Central memory CD8-positive, alpha-beta T cell (primary cell): ENCODE measurements at regions not wholly inside any gene's neighbourhood (a gene's known extent, or its start where the extent isn't known, plus 50 kb on each side); places are given as distances from the start of the nearest gene placed in this dataset.

Experiments
- ATAC-seq: fragments of 150-1000 bp; cut with Tn5 transposase; replicated peaks from 2 replicates; pipeline ENCODE4 v1.10.0; 2022; ENCODE audit warnings: mild to moderate bottlenecking, moderate FRiP score, moderate number of reproducible peaks; ENCODE audit not compliant: poor library complexity, severe bottlenecking; ENCODE audit errors: extremely low read depth
- DNase-seq, 2 donors: peaks; one replicate each; pipeline ENCODE4 v3.0.0; 2021; ENCODE audit warnings: low spot score in 2 of 2
- H3K27ac Mint-ChIP-seq: one replicate; pipeline ENCODE4 v1.8.0; 2022; ENCODE audit warnings: low read depth, mild to moderate bottlenecking, moderate library complexity, mixed read lengths
- H3K27me3 Mint-ChIP-seq: one replicate; pipeline ENCODE4 v1.8.0; 2022; ENCODE audit warnings: mixed read lengths
- H3K36me3 Mint-ChIP-seq: one replicate; pipeline ENCODE4 v1.8.0; 2022; ENCODE audit warnings: mild to moderate bottlenecking, moderate library complexity, mixed read lengths; ENCODE audit not compliant: insufficient read depth
- H3K4me1 Mint-ChIP-seq: one replicate; pipeline ENCODE4 v1.8.0; 2022; ENCODE audit warnings: mixed read lengths
- H3K4me3 Mint-ChIP-seq: one replicate; pipeline ENCODE4 v1.8.0; 2022; ENCODE audit warnings: mild to moderate bottlenecking, moderate library complexity, mixed read lengths
- H3K9me3 Mint-ChIP-seq: one replicate; pipeline ENCODE4 v1.8.0; 2022; ENCODE audit warnings: mixed read lengths

DNA sequence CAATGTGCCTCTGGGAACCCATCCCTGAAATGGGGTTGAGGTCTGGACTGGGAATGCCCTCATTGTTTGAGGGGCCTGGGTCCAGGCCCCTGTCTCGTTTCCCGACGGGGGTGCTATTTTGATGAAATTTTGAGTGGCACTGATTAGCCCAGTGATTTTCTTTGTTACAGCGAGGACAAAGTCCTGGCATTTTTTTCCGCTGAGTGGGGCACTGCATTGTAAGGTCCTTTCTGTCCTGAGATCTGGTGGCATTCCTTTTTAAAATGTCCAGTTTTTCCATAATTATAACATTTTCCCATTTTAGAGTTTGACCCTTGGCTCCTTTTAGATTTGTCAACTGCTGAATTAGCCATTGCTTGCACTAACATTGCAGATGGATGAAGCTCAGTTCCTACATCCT lies 69.7 kb upstream of the INCENP start:
- Mint-ChIP-seq H3K36me3 (peaks cover under 1% of the 10 kb centered on the region), H3K4me1 (no peaks in the 10 kb centered on the region), H3K9me3 (no peaks in the 10 kb centered on the region), H3K27me3 (peaks cover 32% of the 10 kb centered on the region), H3K27ac (no peak overlapping the region), H3K4me3 (no peak overlapping the region)
- ATAC-seq (no peak), DNase-seq (no peak)

DNA sequence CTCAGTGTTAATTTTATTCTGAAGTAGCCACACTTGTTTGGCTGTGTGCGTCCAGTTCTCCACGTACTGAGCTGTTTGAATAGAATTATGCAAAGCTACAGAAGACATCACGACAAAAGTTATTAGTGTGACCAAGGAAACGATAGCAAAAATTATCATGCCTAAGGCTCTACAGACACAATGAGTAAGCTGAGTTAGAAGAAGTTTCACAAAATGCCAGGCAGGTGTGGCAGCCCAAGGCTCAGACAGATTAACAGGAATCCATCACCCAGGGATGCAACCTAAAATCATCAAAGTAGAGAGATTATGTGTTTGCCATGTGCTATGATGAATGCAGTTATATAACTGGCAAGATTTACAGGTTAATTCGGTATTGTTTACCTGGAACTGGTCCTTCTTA lies 73.1 kb upstream of the INCENP start:
- no peak overlapping the region for H3K27ac Mint-ChIP-seq
- peaks cover 58% of the 10 kb centered on the region for H3K27me3 Mint-ChIP-seq
- no peaks in the 10 kb centered on the region for H3K4me1 Mint-ChIP-seq
- H3K36me3 Mint-ChIP-seq: no peaks in the 10 kb centered on the region
- no peaks in the 10 kb centered on the region for H3K9me3 Mint-ChIP-seq
- DNase-seq: no peak
- ATAC-seq: no peak
- H3K4me3 Mint-ChIP-seq: no peak overlapping the region

DNA sequence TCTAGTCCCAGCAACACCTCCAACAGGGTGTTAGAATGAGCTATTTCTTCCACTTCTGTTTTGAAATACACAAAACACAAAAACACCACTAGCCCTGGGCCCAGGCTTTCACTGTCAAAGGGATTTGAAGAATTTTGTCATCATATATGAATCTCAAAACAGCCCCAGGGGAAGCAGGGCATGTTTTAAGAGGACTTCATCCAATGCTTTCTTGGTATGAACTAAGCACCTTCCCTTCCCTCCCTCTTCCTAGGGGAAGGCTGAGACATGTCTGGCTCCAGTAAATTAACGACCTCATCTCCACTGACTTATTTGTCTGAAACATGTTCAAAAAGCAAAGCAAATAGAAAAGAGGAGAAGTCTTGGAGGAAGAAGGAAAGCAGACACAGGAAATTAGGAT lies 75.7 kb upstream of the INCENP start:
- Mint-ChIP-seq H3K4me1 (no peaks in the 10 kb centered on the region), H3K9me3 (no peaks in the 10 kb centered on the region), H3K27ac (no peak overlapping the region), H3K27me3 (peaks cover 67% of the 10 kb centered on the region), H3K36me3 (no peaks in the 10 kb centered on the region), H3K4me3 (no peak overlapping the region)
- ATAC-seq (no peak), DNase-seq (no peak)

DNA sequence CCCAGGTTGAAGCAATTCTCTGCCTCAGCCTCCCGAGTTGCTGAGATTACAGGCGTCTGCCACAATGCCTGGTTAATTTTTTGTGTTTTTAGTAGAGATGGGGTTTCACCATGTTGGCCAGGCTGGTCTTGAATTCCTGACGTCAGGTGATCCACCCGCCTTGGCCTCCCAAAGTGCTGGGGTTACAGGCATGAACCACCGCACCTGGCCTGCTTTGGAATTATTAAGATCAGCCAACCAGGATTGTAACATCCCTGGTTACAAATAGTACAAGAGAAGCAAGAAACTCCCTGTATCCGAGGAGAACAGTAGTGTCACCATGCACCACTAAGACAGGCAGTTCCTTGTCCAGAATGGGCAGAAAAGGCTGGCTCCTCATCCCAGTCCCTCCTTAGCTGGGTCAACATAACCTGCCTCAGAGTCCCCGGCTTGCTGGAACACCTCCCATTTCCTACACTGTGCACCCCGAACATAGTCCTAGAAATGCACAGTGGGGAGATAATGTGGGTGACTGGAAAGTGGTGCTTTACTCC lies 77.2 kb upstream of the INCENP start:
- Mint-ChIP-seq H3K36me3 (no peaks in the 10 kb centered on the region), H3K27me3 (peaks cover 66% of the 10 kb centered on the region), H3K4me1 (no peaks in the 10 kb centered on the region), H3K9me3 (no peaks in the 10 kb centered on the region), H3K4me3 (no peak overlapping the region), H3K27ac (no peak overlapping the region)
- no peak for DNase-seq
- ATAC-seq: no peak

DNA sequence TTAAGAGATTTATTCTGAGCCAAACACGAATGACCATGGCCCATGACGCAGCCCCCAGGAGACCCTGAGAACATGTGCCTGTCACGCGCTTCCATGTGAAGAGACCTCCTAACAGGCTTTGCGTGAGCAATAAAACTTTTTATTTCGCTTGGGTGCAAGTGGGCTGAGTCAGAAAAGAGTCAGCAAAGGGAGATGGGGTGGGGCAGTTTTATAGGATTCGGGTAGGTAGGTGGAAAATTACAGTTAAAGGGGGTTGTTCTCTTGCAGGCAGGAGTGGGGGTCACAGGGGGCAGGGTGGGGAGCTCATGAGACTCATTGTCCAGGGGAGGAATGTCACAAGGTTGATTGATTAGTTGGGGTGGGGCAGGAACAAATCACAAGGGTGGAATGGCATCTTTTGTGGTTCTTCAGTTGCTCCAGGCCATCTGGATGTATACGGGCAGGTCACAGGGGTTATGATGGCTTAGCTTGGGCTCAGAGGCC lies 77.2 kb upstream of the FTH1 start:
- Mint-ChIP-seq H3K27ac (no peak overlapping the region), H3K4me3 (no peak overlapping the region), H3K9me3 (no peaks in the 10 kb centered on the region)

DNA sequence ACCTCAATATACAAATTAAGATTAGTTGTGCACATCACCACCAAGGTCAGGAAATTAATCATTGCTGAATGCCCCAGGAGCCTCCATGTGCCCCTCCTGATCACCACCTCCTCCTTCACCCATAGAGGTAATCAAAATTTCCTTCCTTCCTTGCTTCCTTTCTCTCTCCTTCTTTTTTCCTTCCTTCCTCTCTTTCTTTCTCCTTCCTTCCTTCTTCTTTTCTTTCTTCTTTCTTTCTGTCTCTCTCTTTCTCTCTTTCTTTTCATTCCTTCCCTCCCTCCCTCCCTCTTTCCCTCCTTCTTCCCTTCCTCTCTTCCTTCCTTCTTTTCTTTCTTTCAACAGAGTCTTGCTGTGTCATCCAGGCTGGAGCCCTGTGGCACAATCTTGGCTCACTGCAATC lies 67.9 kb upstream of the FTH1 start:
- Mint-ChIP-seq H3K27me3 (peaks cover 12% of the 10 kb centered on the region), H3K27ac (peak overlapping the region; percentile 35), H3K9me3 (no peaks in the 10 kb centered on the region), H3K4me3 (no peak overlapping the region), H3K4me1 (no peaks in the 10 kb centered on the region), H3K36me3 (no peaks in the 10 kb centered on the region)
- ATAC-seq: no peak
- DNase-seq: no peak

More for the DNA sequence above, 77.2 kb upstream of the FTH1 start:
- Mint-ChIP-seq H3K36me3 (no peaks in the 10 kb centered on the region), H3K4me1 (no peaks in the 10 kb centered on the region), H3K27me3 (peaks cover 79% of the 10 kb centered on the region)
- DNase-seq (no peak), ATAC-seq (no peak)

DNA sequence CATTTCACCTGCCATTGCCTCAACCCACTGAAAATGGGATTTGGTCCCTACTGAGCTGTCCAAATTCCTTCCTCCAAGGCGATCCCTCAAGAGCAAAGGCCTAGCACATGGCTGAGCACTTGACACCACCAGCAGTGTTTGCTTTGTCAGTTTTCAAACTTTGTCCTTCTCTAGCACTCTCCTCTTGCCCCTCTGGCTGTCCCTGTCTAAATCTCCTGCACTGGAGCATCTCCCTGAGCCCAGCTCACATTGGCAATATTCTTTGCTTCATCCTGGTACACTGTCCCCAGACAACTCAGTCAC lies 66.6 kb upstream of the FTH1 start:
- Mint-ChIP-seq H3K36me3 (no peaks in the 10 kb centered on the region), H3K9me3 (no peaks in the 10 kb centered on the region), H3K27me3 (peaks cover 9% of the 10 kb centered on the region), H3K4me3 (no peak overlapping the region), H3K27ac (no peak overlapping the region), H3K4me1 (no peaks in the 10 kb centered on the region)
- no peak for DNase-seq
- no peak for ATAC-seq

DNA sequence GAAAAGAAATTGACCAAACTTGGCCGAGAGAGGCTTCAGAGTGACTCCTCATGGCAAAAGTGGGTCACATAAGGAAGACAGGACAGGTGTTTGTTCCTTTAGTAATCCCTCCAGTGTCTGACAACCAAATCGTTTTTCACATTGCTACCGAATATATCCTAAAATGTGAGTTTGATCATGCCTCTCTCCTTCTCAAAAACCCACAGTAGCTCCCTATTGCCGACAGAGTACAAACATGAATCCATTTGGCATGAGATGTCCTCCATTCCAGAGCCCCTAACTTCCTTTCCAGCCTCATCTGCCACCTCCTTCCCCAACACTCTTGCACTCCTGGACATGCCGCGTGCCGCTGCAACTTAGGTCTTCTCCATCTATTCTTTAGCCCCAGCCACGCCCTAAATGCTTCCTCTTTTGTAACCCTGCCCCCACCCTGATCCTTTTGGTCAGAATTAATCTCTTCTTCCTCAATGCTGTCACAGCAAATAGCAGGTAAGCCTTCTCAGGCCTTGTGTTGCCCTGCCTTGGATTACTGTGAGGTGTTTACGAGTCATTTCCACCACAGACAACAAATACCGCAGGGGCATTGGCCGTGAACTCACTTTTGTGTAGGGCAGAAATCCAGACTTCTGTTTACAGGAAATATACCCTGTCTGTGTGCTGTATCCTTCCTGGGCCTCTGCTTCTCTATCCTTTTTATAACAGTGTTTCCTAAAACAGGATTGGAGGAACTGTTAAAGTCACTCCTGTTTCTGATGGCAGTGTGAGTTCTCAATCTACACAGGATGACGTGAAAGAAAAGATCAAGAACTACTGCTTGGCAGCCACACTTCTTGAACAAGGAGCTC lies 66.0 kb upstream of the FTH1 start:
- peak; percentile 52 for ATAC-seq
- peaks cover 3% of the 10 kb centered on the region for H3K27me3 Mint-ChIP-seq
- H3K9me3 Mint-ChIP-seq: no peaks in the 10 kb centered on the region
- no peak overlapping the region for H3K4me3 Mint-ChIP-seq
- H3K27ac Mint-ChIP-seq: no peak overlapping the region
- no peak for DNase-seq
- no peaks in the 10 kb centered on the region for H3K36me3 Mint-ChIP-seq
- H3K4me1 Mint-ChIP-seq: no peaks in the 10 kb centered on the region

DNA sequence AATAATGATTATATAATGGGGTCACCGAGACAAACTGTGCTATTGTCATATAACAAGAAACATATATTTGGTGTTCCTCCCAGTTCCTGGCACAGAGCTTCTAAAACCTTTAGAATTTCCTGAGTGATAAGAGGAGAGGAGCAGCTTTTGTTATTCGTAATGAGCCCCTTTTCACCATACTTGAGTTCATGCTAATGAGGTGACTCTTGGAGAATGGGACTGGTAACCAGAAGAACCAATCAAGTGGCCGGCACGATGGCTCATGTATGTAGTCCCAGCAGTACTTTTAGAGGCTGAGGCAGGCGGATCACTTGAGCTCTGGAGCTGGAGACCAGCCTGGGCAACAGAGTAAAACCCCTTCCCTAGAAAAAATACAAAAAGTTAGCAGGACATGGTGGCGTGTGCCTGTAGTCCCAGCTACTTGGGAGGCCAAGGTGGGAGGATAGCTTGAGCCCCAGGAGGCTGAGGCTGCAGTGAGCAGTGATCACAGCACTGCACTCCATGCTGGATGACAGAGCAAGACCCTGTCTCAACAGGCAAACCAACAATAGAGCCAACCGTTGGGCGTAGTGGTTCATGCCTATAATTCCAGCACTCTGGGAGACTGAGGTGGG lies 62.7 kb upstream of the FTH1 start:
- Mint-ChIP-seq H3K27me3 (no peaks in the 10 kb centered on the region), H3K9me3 (no peaks in the 10 kb centered on the region), H3K4me3 (no peak overlapping the region), H3K36me3 (peaks cover 8% of the 10 kb centered on the region), H3K27ac (no peak overlapping the region), H3K4me1 (peaks cover 10% of the 10 kb centered on the region)
- DNase-seq (no peak), ATAC-seq (no peak)

DNA sequence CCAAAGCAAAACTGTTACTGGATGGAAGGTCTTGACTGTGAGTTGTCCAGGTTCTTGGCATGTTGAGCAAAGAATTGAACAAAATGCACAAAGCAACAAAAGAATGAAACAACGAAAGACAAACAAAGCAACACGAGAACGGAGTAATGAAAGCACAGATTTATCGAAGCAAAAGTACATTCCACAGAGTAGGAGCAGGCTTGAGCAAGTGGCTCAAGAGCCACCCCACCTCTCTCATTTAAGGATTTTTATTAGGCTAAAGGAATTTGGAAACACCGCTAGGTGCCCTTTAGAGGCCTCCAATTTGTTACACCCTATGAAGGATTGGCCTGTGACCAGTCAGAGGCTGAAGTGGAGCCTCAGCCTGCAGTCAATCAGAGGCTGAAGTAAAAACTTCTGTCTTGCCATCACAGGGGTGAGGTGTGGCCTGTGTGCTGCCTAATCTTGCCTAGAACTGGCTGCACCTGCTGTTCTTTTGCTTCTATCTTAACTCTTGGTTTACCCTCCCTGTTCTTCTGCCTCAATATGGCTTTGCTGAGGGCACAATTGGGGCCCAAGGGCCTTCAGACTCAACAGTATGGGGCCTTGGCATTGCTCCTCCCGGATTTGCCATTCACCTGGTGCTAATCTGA lies 59.4 kb upstream of the FTH1 start:
- DNase-seq (no peak), ATAC-seq (no peak)
- Mint-ChIP-seq H3K36me3 (peaks cover 8% of the 10 kb centered on the region), H3K27ac (peak overlapping the region; percentile 94), H3K27me3 (no peaks in the 10 kb centered on the region), H3K9me3 (no peaks in the 10 kb centered on the region), H3K4me1 (peaks cover 12% of the 10 kb centered on the region), H3K4me3 (no peak overlapping the region)

DNA sequence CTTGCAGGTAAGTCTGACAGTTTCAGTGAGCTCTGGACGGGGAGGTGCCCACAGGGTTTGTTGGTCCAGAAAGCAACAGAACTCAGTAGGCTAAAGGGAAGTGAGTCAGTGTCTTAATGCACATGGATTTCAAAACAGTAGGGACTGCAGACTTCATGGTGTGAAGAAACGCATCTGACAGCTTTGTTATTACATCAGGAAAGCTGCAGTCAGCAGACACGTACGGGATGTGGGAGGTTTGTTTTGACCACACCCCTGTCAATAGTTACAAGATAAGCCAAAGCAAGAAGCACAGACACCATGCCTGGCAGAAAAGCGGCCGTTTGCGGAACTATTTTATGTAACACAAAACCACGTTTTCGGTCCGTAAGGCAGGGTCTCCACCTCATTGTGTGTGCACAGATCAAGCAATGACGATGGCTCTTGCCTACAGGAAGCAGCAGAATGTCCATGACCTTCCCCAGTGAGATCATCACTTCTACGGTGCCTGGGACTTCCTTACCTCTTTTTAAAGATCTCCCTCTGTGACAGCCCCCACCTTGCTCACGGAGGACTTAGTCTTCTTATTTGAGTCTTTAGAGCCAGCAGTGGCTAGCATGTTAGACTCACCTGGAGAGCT lies 58.2 kb upstream of the FTH1 start:
- Mint-ChIP-seq H3K27ac (peak overlapping the region; percentile 94), H3K4me3 (peak overlapping the region; percentile 58), H3K4me1 (peaks cover 12% of the 10 kb centered on the region), H3K36me3 (peaks cover 8% of the 10 kb centered on the region), H3K27me3 (no peaks in the 10 kb centered on the region), H3K9me3 (peaks cover 7% of the 10 kb centered on the region)
- DNase-seq (peak; percentile 51 to 84), ATAC-seq (peak; percentile 85)

DNA sequence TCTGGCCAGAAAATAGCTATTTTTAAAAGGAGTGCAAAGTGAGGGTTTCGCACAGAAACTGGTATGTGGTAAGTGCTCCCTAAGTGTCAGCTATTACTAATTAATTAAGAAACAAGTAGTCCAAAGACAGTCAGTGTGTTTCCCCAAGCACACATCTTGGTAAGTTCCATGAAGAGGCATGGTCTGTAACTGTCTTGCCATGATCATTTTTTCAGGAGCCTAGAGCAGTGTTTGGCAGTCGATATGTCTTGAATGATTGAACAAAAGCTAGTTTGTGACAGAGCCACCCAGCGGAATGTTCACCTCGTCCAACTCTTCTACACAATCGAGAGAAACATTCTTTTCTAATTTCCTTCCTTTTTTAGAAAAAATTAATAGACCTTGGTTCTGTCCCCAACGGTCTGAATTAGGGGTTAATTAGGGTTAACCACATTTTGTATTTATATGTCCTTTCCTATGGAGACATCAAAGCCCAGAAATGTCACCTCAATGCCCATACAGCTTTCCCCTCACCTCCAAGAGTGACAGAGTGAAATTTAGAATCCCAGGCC lies 57.6 kb upstream of the FTH1 start:
- DNase-seq (no peak), ATAC-seq (no peak)
- peaks cover 12% of the 10 kb centered on the region for H3K4me1 Mint-ChIP-seq

More for the DNA sequence above, 57.6 kb upstream of the FTH1 start:
- Mint-ChIP-seq H3K27ac (peak overlapping the region; percentile 94), H3K9me3 (peaks cover 7% of the 10 kb centered on the region), H3K4me3 (peak overlapping the region; percentile 58), H3K36me3 (peaks cover 10% of the 10 kb centered on the region), H3K27me3 (no peaks in the 10 kb centered on the region)
